Astrocyte of the cerebellum (primary cell): ENCODE measurements at regions not wholly inside any gene's neighbourhood (a gene's known extent, or its start where the extent isn't known, plus 50 kb on each side); places are given as distances from the start of the nearest gene placed in this dataset.

Experiments used
- DNase-seq: peaks from one replicate; pipeline ENCODE4 v3.0.0-alpha.2; 2011; ENCODE audit warnings: low read depth
- H3K4me3 ChIP-seq: 2 replicates; pipeline ENCODE4 v1.5.1; 2011; ENCODE audit warnings: mild to moderate bottlenecking, low read depth, low read length, moderate library complexity
- CTCF ChIP-seq: IDR thresholded peaks from 2 replicates; pipeline ENCODE4 v1.5.1; 2012; ENCODE audit warnings: low read length, low read depth, moderate library complexity, mild to moderate bottlenecking; ENCODE audit errors: missing control alignments
- in situ Hi-C: cut with HindIII; loops from 2 replicates; pipeline ENCODE4 v1.10.0; 2017; ENCODE audit warnings: low sequenced_read_pairs

- TF ChIP-seq CTCF: no peak
- no peak for DNase-seq
- no peak overlapping the region for H3K4me3 ChIP-seq
- in situ Hi-C loops: no loop called here
Measured at GRCh38 chr7:25289518-25289917, 61.2 kb upstream of the NPVF start.

- DNase-seq: no peak
- no peak overlapping the region for H3K4me3 ChIP-seq
- no peak for TF ChIP-seq CTCF
- in situ Hi-C loops: loop anchor here (5.0 kb wide), 1 partner anchor 68 kb away; no protein-coding TSS in a partner anchor
Measured at GRCh38 chr7:25294624-25295023, 66.3 kb upstream of the NPVF start.

GRCh38 chr7:25295387-25295786 is 67.1 kb upstream of the NPVF start:
- DNase-seq: no peak
- no peak for TF ChIP-seq CTCF
- H3K4me3 ChIP-seq: no peak overlapping the region
- in situ Hi-C loops: no loop called here

GRCh38 chr7:25296086-25296485 is 67.8 kb upstream of the NPVF start:
- no peak for DNase-seq
- no peak overlapping the region for H3K4me3 ChIP-seq
- TF ChIP-seq CTCF: no peak
- in situ Hi-C loops: no loop called here

- DNase-seq: no peak
- TF ChIP-seq CTCF: no peak
- in situ Hi-C loops: no loop called here
- H3K4me3 ChIP-seq: no peak overlapping the region
Measured at GRCh38 chr7:25297278-25297677, 69.0 kb upstream of the NPVF start.

- in situ Hi-C loops: no loop called here
- TF ChIP-seq CTCF: no peak
- H3K4me3 ChIP-seq: no peak overlapping the region
- peak; percentile 16 for DNase-seq
Measured at GRCh38 chr7:25303281-25304181, 75.2 kb upstream of the NPVF start.
